ENCODE measurements at regions not wholly inside any gene's neighbourhood (a gene's known extent, or its start where the extent isn't known, plus 50 kb on each side); places are given as distances from the start of the nearest gene placed in this dataset.

DNA sequence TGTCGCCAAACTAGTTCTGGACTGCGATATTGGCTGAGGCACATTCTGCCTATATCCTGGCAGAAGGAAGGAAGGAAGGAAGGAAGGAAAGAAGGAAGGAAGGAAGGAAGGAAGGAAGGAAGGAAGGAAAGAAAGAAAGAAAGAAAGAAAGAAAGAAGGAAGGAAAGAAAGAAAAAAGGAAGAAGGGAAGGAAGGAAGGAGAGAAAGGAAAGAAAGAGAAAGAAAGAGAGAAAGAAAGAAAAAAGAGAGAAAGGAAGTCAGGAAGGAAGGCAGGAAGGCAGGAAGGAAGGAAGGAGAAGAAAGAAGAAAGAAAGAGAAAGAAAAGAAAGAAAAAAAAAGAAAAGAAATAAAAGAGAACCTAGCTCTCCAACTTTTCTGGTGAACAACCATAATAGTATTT lies 587.1 kb downstream of the RBFOX1 start:
- no peak for TF ChIP-seq CTCF (conservative IDR thresholded peaks at IDR 0.05; ENCODE audit: low read length)
- no peak for TF ChIP-seq EZH2phosphoT487 (IDR thresholded peaks at IDR 0.05; ENCODE audit: borderline replicate concordance, low read depth, low read length)

Measured in OCI-LY7 (cell line).